SK-N-SH (cell line): ENCODE measurements at regions not wholly inside any gene's neighbourhood (a gene's known extent, or its start where the extent isn't known, plus 50 kb on each side); places are given as distances from the start of the nearest gene placed in this dataset.
A peak's percentile ranks its signal among the peaks of the same experiment; 100 is the strongest.

Experiments
- CTCF ChIA-PET: fragments of 300-600, 350-600 bp; formaldehyde crosslinking; extraction: SDS; loops from one replicate; lab custom pipeline; 2021; lab: Yijun Ruan, JAX
- POLR2A ChIA-PET: fragments of 350-600 bp; sonication (Branson Sonifier 250); formaldehyde crosslinking; extraction: SDS; loops from one replicate; lab custom pipeline; 2020; ENCODE audit warnings: antibody characterized with exemption, inconsistent platforms; lab: Yijun Ruan, JAX
- DNase-seq: peaks from one replicate; pipeline ENCODE4 v3.0.0; 2012
- H2AFZ ChIP-seq: fragments of 200-600 bp; sonication (generic); 2 replicates; pipeline ENCODE4 v1.8.1; 2016; ENCODE audit warnings: antibody characterized with exemption, mild to moderate bottlenecking, low read depth
- H3F3A ChIP-seq: fragments of 200-600 bp; sonication (generic); replicated peaks from 2 replicates; pipeline ENCODE3; 2016; ENCODE audit warnings: antibody characterized with exemption, mild to moderate bottlenecking; ENCODE audit not compliant: insufficient read depth
- H3K27ac ChIP-seq, 2 experiments: fragments of 200-500 bp in 1 of 2; fragments of 200-600 bp in 1 of 2; sonication (Bioruptor generic) in 1 of 2; sonication (generic), shearing (Covaris generic) in 1 of 2; 2 replicates each; pipeline versions ENCODE4 v1.5.1 to v1.6.1; 2014 to 2016; ENCODE audit warnings: low read depth in 2 of 2, inconsistent platforms in 1 of 2, low read length in 1 of 2, mild to moderate bottlenecking in 1 of 2, mixed read lengths in 1 of 2
- H3K27me3 ChIP-seq: fragments of 200-600 bp; sonication (generic), shearing (Covaris generic); 2 replicates; pipeline ENCODE4 v1.6.1; 2016; ENCODE audit warnings: mixed run types; ENCODE audit not compliant: insufficient read depth
- H3K36me3 ChIP-seq, 2 experiments: fragments of 200-500 bp in 1 of 2; fragments of 200-600 bp in 1 of 2; sonication (Bioruptor generic) in 1 of 2; sonication (generic) in 1 of 2; replicated peaks in 1 of 2; 2 replicates each; pipeline versions ENCODE3 to v1.5.1; 2014 to 2016; ENCODE audit warnings: low read length in 1 of 2, mild to moderate bottlenecking in 1 of 2; ENCODE audit not compliant: insufficient read depth in 2 of 2, control insufficient read depth in 1 of 2
- H3K4me1 ChIP-seq, 2 experiments: fragments of 200-500 bp in 1 of 2; fragments of 200-600 bp in 1 of 2; sonication (Bioruptor generic) in 1 of 2; sonication (generic), shearing (Covaris generic) in 1 of 2; 2 replicates each; pipeline versions ENCODE4 v1.5.1 to v1.6.1; 2014 to 2016; ENCODE audit warnings: low read depth in 1 of 2, low read length in 1 of 2, mixed run types in 1 of 2; ENCODE audit not compliant: insufficient read depth in 2 of 2, control insufficient read depth in 1 of 2
- H3K4me2 ChIP-seq: fragments of 200-600 bp; sonication (generic), shearing (Covaris generic); 2 replicates; pipeline ENCODE4 v1.6.1; 2017; ENCODE audit warnings: mixed run types
- H3K4me3 ChIP-seq, 2 experiments: fragments of 200-500 bp in 1 of 2; fragments of 200-600 bp in 1 of 2; sonication (Bioruptor generic) in 1 of 2; sonication (generic), shearing (Covaris generic) in 1 of 2; 2 replicates each; pipeline versions ENCODE4 v1.5.1 to v1.8.1; 2014 to 2016; ENCODE audit warnings: low read depth in 2 of 2, inconsistent platforms in 1 of 2, low read length in 1 of 2, mild to moderate bottlenecking in 1 of 2, mixed read lengths in 1 of 2, moderate library complexity in 1 of 2
- H3K79me2 ChIP-seq: fragments of 200-600 bp; sonication (generic); 2 replicates; pipeline ENCODE4 v1.8.1; 2017; ENCODE audit warnings: mild to moderate bottlenecking; ENCODE audit not compliant: insufficient read depth
- H3K9ac ChIP-seq: fragments of 200-600 bp; sonication (generic); 2 replicates; pipeline ENCODE4 v1.6.1; 2017; ENCODE audit warnings: mixed run types
- H3K9me2 ChIP-seq: fragments of 200-600 bp; sonication (generic); 2 replicates; pipeline ENCODE4 v1.6.1; 2017; ENCODE audit warnings: mixed run types
- H3K9me3 ChIP-seq: fragments of 200-600 bp; sonication (generic); 2 replicates; pipeline ENCODE4 v1.6.1; 2017; ENCODE audit warnings: mixed run types, mild to moderate bottlenecking, moderate library complexity
- H4K20me1 ChIP-seq: fragments of 200-600 bp; sonication (generic); 2 replicates; pipeline ENCODE4 v1.6.1; 2017; ENCODE audit warnings: mild to moderate bottlenecking, mixed run types; ENCODE audit not compliant: insufficient read depth
- CTCF ChIP-seq: fragments of 200-600 bp; sonication (generic); IDR thresholded peaks from 2 replicates; pipeline ENCODE4 v1.6.1; 2017; ENCODE audit warnings: antibody characterized with exemption, mild to moderate bottlenecking, moderate library complexity
- EP300 ChIP-seq, 2 experiments: IDR thresholded peaks; 2 replicates each; pipeline versions ENCODE4 v1.4.0 to v1.6.1; 2012; ENCODE audit warnings: borderline replicate concordance in 1 of 2, low read depth in 1 of 2, low read length in 1 of 2
- FOSL2 ChIP-seq: IDR thresholded peaks from 2 replicates; pipeline ENCODE4 v1.4.0; 2012; ENCODE audit warnings: low read depth, mild to moderate bottlenecking, moderate library complexity, borderline replicate concordance
- FOXJ3 ChIP-seq: sonication (generic); formaldehyde crosslinking; IDR thresholded peaks from 2 replicates; pipeline ENCODE4 v1.5.1; 2020; ENCODE audit warnings: mild to moderate bottlenecking, missing genetic modification reagents
- FOXM1 ChIP-seq: IDR thresholded peaks from 2 replicates; pipeline ENCODE4 v1.4.0; 2012; ENCODE audit warnings: low read depth, mild to moderate bottlenecking
- GABPA ChIP-seq: IDR thresholded peaks from 2 replicates; pipeline ENCODE4 v1.4.0; 2012; ENCODE audit warnings: low read depth, mild to moderate bottlenecking
- GATA2 ChIP-seq: sonication (generic); formaldehyde crosslinking; IDR thresholded peaks from 2 replicates; pipeline ENCODE4 v1.5.0; 2020; ENCODE audit warnings: mild to moderate bottlenecking, missing genetic modification reagents
- IRF3 ChIP-seq: fragments of 150-350 bp; IDR thresholded peaks from 2 replicates; pipeline ENCODE4 v1.6.1; 2016; ENCODE audit warnings: mild to moderate bottlenecking, low read depth, low read length
- JUND ChIP-seq: IDR thresholded peaks from 2 replicates; pipeline ENCODE4 v1.4.0; 2012
- MEF2A ChIP-seq: IDR thresholded peaks from 2 replicates; pipeline ENCODE4 v1.4.0; 2012; ENCODE audit warnings: low read depth, borderline replicate concordance
- NRF1 ChIP-seq: IDR thresholded peaks from 2 replicates; pipeline ENCODE4 v1.6.1; 2012; ENCODE audit warnings: low read depth, mild to moderate bottlenecking, low read length
- POLR2AphosphoS5 ChIP-seq: IDR thresholded peaks from 2 replicates; pipeline ENCODE4 v1.6.1; 2012; ENCODE audit warnings: low read depth, low read length
- REST ChIP-seq: IDR thresholded peaks from 2 replicates; pipeline ENCODE4 v1.6.1; 2012; ENCODE audit warnings: mild to moderate bottlenecking, low read depth, low read length, moderate library complexity
- RXRA ChIP-seq: IDR thresholded peaks from 2 replicates; pipeline ENCODE4 v1.4.0; 2012; ENCODE audit warnings: low read depth, mild to moderate bottlenecking, borderline replicate concordance
- SIN3A ChIP-seq: IDR thresholded peaks from 2 replicates; pipeline ENCODE4 v1.6.1; 2012; ENCODE audit warnings: low read depth, mild to moderate bottlenecking, low read length, moderate library complexity, borderline replicate concordance
- TAF1 ChIP-seq: IDR thresholded peaks from 2 replicates; pipeline ENCODE4 v1.6.1; 2012; ENCODE audit warnings: low read depth, mild to moderate bottlenecking, low read length, moderate library complexity, borderline replicate concordance
- TEAD4 ChIP-seq: IDR thresholded peaks from 2 replicates; pipeline ENCODE4 v1.4.0; 2012; ENCODE audit warnings: mild to moderate bottlenecking, borderline replicate concordance; ENCODE audit not compliant: insufficient read depth
- USF2 ChIP-seq: fragments of 150-350 bp; IDR thresholded peaks from 2 replicates; pipeline ENCODE4 v1.6.1; 2017; ENCODE audit warnings: antibody characterized with exemption, low read length, low read depth, borderline replicate concordance
- WGBS: methylation state at CpG from one replicate; pipeline ENCODE4 v1.1.6; 2017; ENCODE audit warnings: low lambda C conversion rate; 5-methylcytosine and 5-hydroxymethylcytosine counted together

- no peak overlapping the region for H3K4me3 ChIP-seq
- no peaks in the 10 kb centered on the region for H3K9me2 ChIP-seq
- H3K9me3 ChIP-seq, result no peaks in the 10 kb centered on the region
- H3K9ac ChIP-seq, result no peak overlapping the region
- H2AFZ ChIP-seq, result no peak overlapping the region
- no peaks in the 10 kb centered on the region for H3K79me2 ChIP-seq
- TF ChIP-seq GATA2 (CRISPR knock-in tag), result peak; percentile 79
- peak in 1 of 2 experiments; percentile 68; a peak in 1 of 4 replicates for TF ChIP-seq EP300 (IDR thresholded peaks at IDR 0.05; ENCODE audit: borderline replicate concordance in 1 of 2, low read depth in 1 of 2, low read length in 1 of 2)
- TF ChIP-seq RXRA, result no peak
- TF ChIP-seq GABPA, result no peak
- no peak for TF ChIP-seq IRF3
- no peak for TF ChIP-seq NRF1
- TF ChIP-seq SIN3A, result no peak
- no peak for TF ChIP-seq MEF2A
- CTCF ChIA-PET, result interaction anchor here (0.8 to 1.3 kb wide), 3 partner anchors 9 to 18 kb away, joined by 3 to 4 read pairs (median 3); no protein-coding TSS in a partner anchor
- no peak overlapping the region for H3K4me2 ChIP-seq
- POLR2A ChIA-PET, result interaction anchor here (1.1 kb wide), 1 partner anchor 15 kb away, joined by 3 read pairs; no protein-coding TSS in a partner anchor
- DNase-seq, result no peak
- no peaks in the 10 kb centered on the region for H3K36me3 ChIP-seq
- H3K4me1 ChIP-seq, result peaks cover 0 to 13% of the 10 kb centered on the region in 2 experiments; a peak in 2 of 4 replicates
- H4K20me1 ChIP-seq, result no peaks in the 10 kb centered on the region
- WGBS, result 75% methylated on average over 6 of the region's 7 CpGs
- H3F3A ChIP-seq, result no peaks in the 10 kb centered on the region
- H3K27ac ChIP-seq, result no peak overlapping the region; a peak in 1 of 4 replicates
- H3K27me3 ChIP-seq, result no peaks in the 10 kb centered on the region
Observed at GRCh38 chr2:67895227-67895941, 167.4 kb downstream of the C1D start.

- H3K79me2 ChIP-seq, result no peaks in the 10 kb centered on the region
- CTCF ChIA-PET, result interaction anchor here (0.8 to 1.3 kb wide), 2 partner anchors 9 to 12 kb away, joined by 3 read pairs; no protein-coding TSS in a partner anchor
- WGBS, result 89% methylated on average over 8 of the region's 8 CpGs
- no peak for TF ChIP-seq FOSL2
- no peak for TF ChIP-seq FOXJ3 (CRISPR knock-in tag)
- TF ChIP-seq CTCF, result no peak
- TF ChIP-seq TAF1, result no peak
- TF ChIP-seq GABPA, result no peak
- TF ChIP-seq FOXM1, result no peak
- TF ChIP-seq JUND, result no peak
- no peak for TF ChIP-seq RXRA
- no peak for TF ChIP-seq REST
- TF ChIP-seq POLR2AphosphoS5, result no peak
- no peak for TF ChIP-seq MEF2A
- no peak for TF ChIP-seq USF2
- TF ChIP-seq TEAD4, result no peak
- no peak for TF ChIP-seq NRF1
Observed at GRCh38 chr2:67896076-67896475, 166.7 kb downstream of the C1D start.

More at GRCh38 chr2:67896076-67896475, 166.7 kb downstream of the C1D start:
- POLR2A ChIA-PET, result no interaction called here
- Histone ChIP-seq H3K4me3 (no peak overlapping the region), H4K20me1 (no peaks in the 10 kb centered on the region), H3K27ac (no peak overlapping the region), H3K4me2 (no peak overlapping the region), H3K9ac (no peak overlapping the region), H3K36me3 (no peaks in the 10 kb centered on the region), H3K9me3 (no peaks in the 10 kb centered on the region), H3F3A (no peaks in the 10 kb centered on the region), H3K4me1 (peaks cover 0 to 13% of the 10 kb centered on the region in 2 experiments; a peak in 2 of 4 replicates), H3K9me2 (no peaks in the 10 kb centered on the region), H2AFZ (no peak overlapping the region), H3K27me3 (no peaks in the 10 kb centered on the region)
- no peak for DNase-seq
